HK-2 (cell line): ENCODE measurements at regions not wholly inside any gene's neighbourhood (a gene's known extent, or its start where the extent isn't known, plus 50 kb on each side); places are given as distances from the start of the nearest gene placed in this dataset.

Experiments
- DNase-seq: peaks from one replicate; pipeline ENCODE4 v3.0.0-alpha.2; 2018; ENCODE audit not compliant: unreplicated experiment

- no peak for DNase-seq
Measured at GRCh38 chrX:11053351-11053750, 57.8 kb upstream of the HCCS start.

GRCh38 chrX:11056322-11057176 lies 54.6 kb upstream of the HCCS start:
- DNase-seq, result no peak

- DNase-seq, result no peak
Measured at GRCh38 chrX:11059933-11060332, 51.2 kb upstream of the HCCS start.
